GM18861 (cell line): ENCODE measurements at regions not wholly inside any gene's neighbourhood (a gene's known extent, or its start where the extent isn't known, plus 50 kb on each side); places are given as distances from the start of the nearest gene placed in this dataset.
"Not testable (repeated sequence)": the region's sequence is repeated elsewhere in the genome, so short reads cannot be mapped to it uniquely, and the experiment has no call there.

Source experiments
- ATAC-seq: cut with Tn5 transposase; IDR thresholded peaks from one replicate; pipeline ENCODE4 v1.9.1; 2021; ENCODE audit not compliant: unreplicated experiment

GRCh38 chr20:48146877-48147276 lies 361.6 kb upstream of the SULF2 start:
- ATAC-seq = no peak

- ATAC-seq = no peak
These were observed 361.0 kb upstream of the SULF2 start for GRCh38 chr20:48146308-48146707.

- no peak for ATAC-seq
These were observed 358.3 kb upstream of the SULF2 start for GRCh38 chr20:48143435-48144081.

- no peak for ATAC-seq
These were observed 357.2 kb upstream of the SULF2 start for GRCh38 chr20:48142516-48142773.

GRCh38 chr20:48141660-48142515 lies 356.6 kb upstream of the SULF2 start:
- ATAC-seq = no peak

- no peak for ATAC-seq
These were observed 354.2 kb upstream of the SULF2 start for GRCh38 chr20:48139262-48140041.

- ATAC-seq = no peak
These were observed 347.6 kb upstream of the SULF2 start for GRCh38 chr20:48132834-48133233.

- no peak for ATAC-seq
These were observed 346.3 kb upstream of the SULF2 start for GRCh38 chr20:48131581-48131980.

GRCh38 chr20:48129345-48129942 lies 344.2 kb upstream of the SULF2 start:
- no peak for ATAC-seq

GRCh38 chr20:48128436-48128835 lies 343.2 kb upstream of the SULF2 start:
- ATAC-seq = no peak

GRCh38 chr20:48127964-48128363 lies 342.7 kb upstream of the SULF2 start:
- ATAC-seq = not testable (repeated sequence)

- ATAC-seq = not testable (repeated sequence)
These were observed 341.9 kb upstream of the SULF2 start for GRCh38 chr20:48127133-48127532.

GRCh38 chr20:48126227-48126740 lies 341.0 kb upstream of the SULF2 start:
- ATAC-seq = no peak

GRCh38 chr20:48124960-48125359 lies 339.7 kb upstream of the SULF2 start:
- no peak for ATAC-seq

- ATAC-seq = no peak
These were observed 339.0 kb upstream of the SULF2 start for GRCh38 chr20:48124181-48124782.

GRCh38 chr20:48120120-48120519 lies 334.8 kb upstream of the SULF2 start:
- ATAC-seq = no peak

- not testable (repeated sequence) for ATAC-seq
These were observed 334.1 kb upstream of the SULF2 start for GRCh38 chr20:48119389-48119788.

- ATAC-seq = no peak
These were observed 330.2 kb upstream of the SULF2 start for GRCh38 chr20:48115502-48115901.

- ATAC-seq = no peak
These were observed 322.3 kb upstream of the SULF2 start for GRCh38 chr20:48107560-48107959.

GRCh38 chr20:48106428-48106827 lies 321.1 kb upstream of the SULF2 start:
- no peak for ATAC-seq

GRCh38 chr20:48105526-48105925 lies 320.2 kb upstream of the SULF2 start:
- ATAC-seq = no peak
